ENCODE measurements at regions not wholly inside any gene's neighbourhood (a gene's known extent, or its start where the extent isn't known, plus 50 kb on each side); places are given as distances from the start of the nearest gene placed in this dataset.

- peaks cover 0 to 3% (median 0%) of the 10 kb centered on the region in 4 donors for H3K27me3 ChIP-seq (ENCODE audit: control insufficient read depth in 4 of 4, insufficient read depth in 4 of 4, low read length in 3 of 4)
- no peaks in the 10 kb centered on the region for H3K9me3 ChIP-seq (ENCODE audit: control insufficient read depth in 4 of 4, low read length in 3 of 4)
- no peak overlapping the region for H3K4me3 ChIP-seq (ENCODE audit: low read depth in 1 of 3, low read length in 3 of 3)
- no peaks in the 10 kb centered on the region for H3K36me3 ChIP-seq (ENCODE audit: control insufficient read depth in 4 of 4, insufficient read depth in 3 of 4, low read depth in 1 of 4, low read length in 3 of 4)
- H3K9ac ChIP-seq (ENCODE audit: low read depth in 1 of 2, low read length in 2 of 2): no peak overlapping the region
- H3K4me1 ChIP-seq (ENCODE audit: control insufficient read depth in 4 of 4, insufficient read depth in 4 of 4, low read length in 3 of 4): peaks cover 0 to 2% (median under 1%) of the 10 kb centered on the region in 4 donors
- no peak overlapping the region for H3K27ac ChIP-seq (ENCODE audit: low read depth in 1 of 2, low read length in 2 of 2)
- TF ChIP-seq RXRA (IDR thresholded peaks at IDR 0.05) (no peak), RAD21 (IDR thresholded peaks at IDR 0.05) (no peak), GABPA (IDR thresholded peaks at IDR 0.05 in 1 of 2, conservative IDR thresholded peaks at IDR 0.05 in 1 of 2) (no peak), REST (IDR thresholded peaks at IDR 0.05) (no peak), YY1 (IDR thresholded peaks at IDR 0.05) (no peak), HNF4A (conservative IDR thresholded peaks at IDR 0.05) (no peak), FOXA1 (IDR thresholded peaks at IDR 0.05) (no peak), FOXA2 (IDR thresholded peaks at IDR 0.05) (no peak), HNF4G (IDR thresholded peaks at IDR 0.05) (no peak)
- TF ChIP-seq, protein P1, sequence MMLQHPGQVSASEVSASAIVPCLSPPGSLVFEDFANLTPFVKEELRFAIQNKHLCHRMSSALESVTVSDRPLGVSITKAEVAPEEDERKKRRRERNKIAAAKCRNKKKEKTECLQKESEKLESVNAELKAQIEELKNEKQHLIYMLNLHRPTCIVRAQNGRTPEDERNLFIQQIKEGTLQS (IDR thresholded peaks at IDR 0.05): no peak
- TF ChIP-seq, protein P2, sequence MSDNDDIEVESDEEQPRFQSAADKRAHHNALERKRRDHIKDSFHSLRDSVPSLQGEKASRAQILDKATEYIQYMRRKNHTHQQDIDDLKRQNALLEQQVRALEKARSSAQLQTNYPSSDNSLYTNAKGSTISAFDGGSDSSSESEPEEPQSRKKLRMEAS (IDR thresholded peaks at IDR 0.05): no peak
- DNase-seq (ENCODE audit: low spot score): no peak
- 82% methylated on average over 2 of the region's 2 CpGs for WGBS
Measured at GRCh38 chr11:88041679-88042078, 133.6 kb downstream of the RAB38 start.

GRCh38 chr11:88040148-88040496, 135.1 kb downstream of the RAB38 start:
- Histone ChIP-seq H3K27ac (ENCODE audit: low read depth in 1 of 2, low read length in 2 of 2) (no peak overlapping the region), H3K9me3 (ENCODE audit: control insufficient read depth in 4 of 4, low read length in 3 of 4) (no peaks in the 10 kb centered on the region), H3K9ac (ENCODE audit: low read depth in 1 of 2, low read length in 2 of 2) (no peak overlapping the region), H3K27me3 (ENCODE audit: control insufficient read depth in 4 of 4, insufficient read depth in 4 of 4, low read length in 3 of 4) (peaks cover 0 to 3% (median 0%) of the 10 kb centered on the region in 4 donors), H3K4me1 (ENCODE audit: control insufficient read depth in 4 of 4, insufficient read depth in 4 of 4, low read length in 3 of 4) (peaks cover 0 to 2% (median under 1%) of the 10 kb centered on the region in 4 donors), H3K36me3 (ENCODE audit: control insufficient read depth in 4 of 4, insufficient read depth in 3 of 4, low read depth in 1 of 4, low read length in 3 of 4) (no peaks in the 10 kb centered on the region), H3K4me3 (ENCODE audit: low read depth in 1 of 3, low read length in 3 of 3) (no peak overlapping the region)
- WGBS: 64% methylated on average over 1 of the region's 1 CpG
- TF ChIP-seq YY1 (IDR thresholded peaks at IDR 0.05) (no peak), NR2F2 (IDR thresholded peaks at IDR 0.05) (no peak), FOXA1 (IDR thresholded peaks at IDR 0.05) (no peak), HNF4A (conservative IDR thresholded peaks at IDR 0.05) (no peak), JUND (IDR thresholded peaks at IDR 0.05) (no peak), FOXA2 (IDR thresholded peaks at IDR 0.05) (no peak), TAF1 (conservative IDR thresholded peaks at IDR 0.05) (no peak), SP1 (IDR thresholded peaks at IDR 0.05) (no peak), REST (IDR thresholded peaks at IDR 0.05) (no peak), RAD21 (IDR thresholded peaks at IDR 0.05) (no peak), EGR1 (IDR thresholded peaks at IDR 0.05; ENCODE audit: low read depth in 2 of 2) (no peak)
- TF ChIP-seq, protein P3, sequence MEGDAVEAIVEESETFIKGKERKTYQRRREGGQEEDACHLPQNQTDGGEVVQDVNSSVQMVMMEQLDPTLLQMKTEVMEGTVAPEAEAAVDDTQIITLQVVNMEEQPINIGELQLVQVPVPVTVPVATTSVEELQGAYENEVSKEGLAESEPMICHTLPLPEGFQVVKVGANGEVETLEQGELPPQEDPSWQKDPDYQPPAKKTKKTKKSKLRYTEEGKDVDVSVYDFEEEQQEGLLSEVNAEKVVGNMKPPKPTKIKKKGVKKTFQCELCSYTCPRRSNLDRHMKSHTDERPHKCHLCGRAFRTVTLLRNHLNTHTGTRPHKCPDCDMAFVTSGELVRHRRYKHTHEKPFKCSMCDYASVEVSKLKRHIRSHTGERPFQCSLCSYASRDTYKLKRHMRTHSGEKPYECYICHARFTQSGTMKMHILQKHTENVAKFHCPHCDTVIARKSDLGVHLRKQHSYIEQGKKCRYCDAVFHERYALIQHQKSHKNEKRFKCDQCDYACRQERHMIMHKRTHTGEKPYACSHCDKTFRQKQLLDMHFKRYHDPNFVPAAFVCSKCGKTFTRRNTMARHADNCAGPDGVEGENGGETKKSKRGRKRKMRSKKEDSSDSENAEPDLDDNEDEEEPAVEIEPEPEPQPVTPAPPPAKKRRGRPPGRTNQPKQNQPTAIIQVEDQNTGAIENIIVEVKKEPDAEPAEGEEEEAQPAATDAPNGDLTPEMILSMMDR (IDR thresholded peaks at IDR 0.05; ENCODE audit: low read depth, low read length, missing input control): no peak
- TF ChIP-seq, protein P4, sequence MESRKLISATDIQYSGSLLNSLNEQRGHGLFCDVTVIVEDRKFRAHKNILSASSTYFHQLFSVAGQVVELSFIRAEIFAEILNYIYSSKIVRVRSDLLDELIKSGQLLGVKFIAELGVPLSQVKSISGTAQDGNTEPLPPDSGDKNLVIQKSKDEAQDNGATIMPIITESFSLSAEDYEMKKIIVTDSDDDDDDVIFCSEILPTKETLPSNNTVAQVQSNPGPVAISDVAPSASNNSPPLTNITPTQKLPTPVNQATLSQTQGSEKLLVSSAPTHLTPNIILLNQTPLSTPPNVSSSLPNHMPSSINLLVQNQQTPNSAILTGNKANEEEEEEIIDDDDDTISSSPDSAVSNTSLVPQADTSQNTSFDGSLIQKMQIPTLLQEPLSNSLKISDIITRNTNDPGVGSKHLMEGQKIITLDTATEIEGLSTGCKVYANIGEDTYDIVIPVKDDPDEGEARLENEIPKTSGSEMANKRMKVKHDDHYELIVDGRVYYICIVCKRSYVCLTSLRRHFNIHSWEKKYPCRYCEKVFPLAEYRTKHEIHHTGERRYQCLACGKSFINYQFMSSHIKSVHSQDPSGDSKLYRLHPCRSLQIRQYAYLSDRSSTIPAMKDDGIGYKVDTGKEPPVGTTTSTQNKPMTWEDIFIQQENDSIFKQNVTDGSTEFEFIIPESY (IDR thresholded peaks at IDR 0.05): no peak
- DNase-seq (ENCODE audit: low spot score): no peak

Measured in liver (tissue), 8 donors.